GM18861 (cell line): ENCODE measurements at regions not wholly inside any gene's neighbourhood (a gene's known extent, or its start where the extent isn't known, plus 50 kb on each side); places are given as distances from the start of the nearest gene placed in this dataset.

Source experiments
- ATAC-seq: cut with Tn5 transposase; IDR thresholded peaks from one replicate; pipeline ENCODE4 v1.9.1; 2021; ENCODE audit not compliant: unreplicated experiment

- ATAC-seq, result peak; percentile 83
Observed at GRCh38 chr20:11544029-11544678, 373.5 kb upstream of the BTBD3 start.

DNA sequence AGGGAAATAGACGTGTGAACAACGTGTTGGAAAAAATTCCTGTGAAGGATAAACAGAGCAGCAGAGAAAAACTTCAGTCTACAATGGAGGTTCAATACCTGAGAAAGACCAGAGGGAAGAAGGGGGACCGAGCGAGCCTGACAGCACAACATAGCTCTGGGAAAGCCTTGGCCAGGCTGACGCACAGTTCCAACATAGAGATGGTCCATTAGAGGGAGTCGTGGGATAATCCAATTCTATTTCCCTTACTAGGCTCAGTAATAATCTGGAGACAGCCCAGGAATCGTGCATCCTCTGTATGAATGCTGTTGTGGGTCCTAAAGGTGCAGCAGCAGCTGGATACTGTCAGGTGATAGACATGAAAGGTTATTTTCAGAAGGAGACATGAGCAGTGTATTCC, 370.8 kb upstream of the BTBD3 start:
- ATAC-seq, result no peak

GRCh38 chr20:11549172-11550103, 368.3 kb upstream of the BTBD3 start:
- ATAC-seq, result no peak

- no peak for ATAC-seq
Observed at GRCh38 chr20:11550657-11551338, 366.9 kb upstream of the BTBD3 start.

DNA sequence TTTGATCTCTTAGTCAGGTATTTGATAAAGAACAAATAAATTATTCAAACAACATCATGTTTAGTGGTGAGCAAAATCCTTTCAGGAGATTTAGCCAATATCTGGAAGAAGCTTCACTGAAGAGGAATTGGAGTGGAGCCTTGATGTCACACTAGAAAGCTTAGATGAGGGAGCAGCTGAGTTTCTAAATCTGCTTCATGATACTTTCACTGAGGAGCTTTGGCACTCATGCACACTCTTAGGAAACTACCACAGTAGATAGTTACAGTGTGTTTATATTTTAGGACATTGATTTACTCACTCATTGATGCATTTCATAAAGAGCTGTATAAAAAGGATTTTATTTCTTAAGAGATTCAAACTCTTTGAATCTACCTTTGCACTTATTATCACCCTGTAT, 366.2 kb upstream of the BTBD3 start:
- ATAC-seq, result no peak

DNA sequence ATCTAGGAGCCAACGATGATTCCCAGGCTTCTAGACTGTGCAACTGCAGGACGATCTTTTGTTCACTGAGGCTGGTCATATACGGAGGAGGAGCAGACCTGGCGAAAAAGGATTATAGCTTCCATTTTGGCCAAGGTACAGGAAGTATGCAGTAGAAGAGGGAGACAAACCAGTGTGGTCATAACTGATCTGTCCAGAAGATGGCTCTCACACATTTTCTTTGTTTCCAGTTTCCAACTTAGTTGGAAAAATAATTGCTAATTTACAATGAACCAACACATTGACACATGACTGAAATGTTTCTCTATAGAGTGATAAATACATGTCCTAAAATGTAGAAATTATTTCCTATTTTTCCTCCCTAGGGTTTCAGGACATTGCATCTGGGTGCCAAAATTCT, 364.1 kb upstream of the BTBD3 start:
- ATAC-seq, result no peak

DNA sequence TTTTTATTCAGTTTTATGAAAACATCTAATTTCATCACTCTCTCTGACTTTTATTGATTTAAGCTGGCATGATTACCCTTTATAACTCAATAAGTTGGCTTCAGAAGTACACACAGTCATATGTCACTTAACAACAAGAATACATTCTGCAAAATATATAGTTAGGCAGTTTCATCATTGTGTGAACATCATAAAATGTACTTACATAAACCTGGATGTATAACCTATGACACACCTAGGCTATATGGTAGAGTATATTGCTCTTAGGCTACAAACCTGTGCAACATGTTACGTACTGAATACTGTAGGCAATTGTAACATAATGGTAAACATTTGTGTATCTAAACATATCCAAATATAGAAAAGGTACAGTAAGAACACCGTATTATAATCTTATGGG, 362.2 kb upstream of the BTBD3 start:
- ATAC-seq, result no peak

GRCh38 chr20:11556410-11556809, 361.3 kb upstream of the BTBD3 start:
- no peak for ATAC-seq

DNA sequence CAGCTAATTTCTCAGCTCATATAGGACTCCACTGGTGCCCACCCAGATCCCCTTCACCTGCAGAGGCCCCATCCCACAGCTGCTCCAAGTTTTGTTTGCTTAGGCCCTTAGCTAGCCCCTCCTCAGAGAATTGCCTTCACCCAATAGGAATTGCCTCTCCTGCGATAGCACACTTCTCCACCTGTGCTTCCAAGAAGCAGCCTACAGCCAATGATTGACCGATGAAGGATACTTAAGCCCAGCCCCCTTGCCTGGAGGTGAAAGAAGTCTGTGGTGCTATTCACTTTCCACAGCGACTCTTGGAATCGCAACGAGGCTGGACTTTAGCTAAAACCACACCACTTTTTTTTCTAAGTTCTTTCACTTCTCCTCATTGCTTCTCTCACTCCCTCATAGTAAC, 353.2 kb upstream of the BTBD3 start:
- no peak for ATAC-seq

DNA sequence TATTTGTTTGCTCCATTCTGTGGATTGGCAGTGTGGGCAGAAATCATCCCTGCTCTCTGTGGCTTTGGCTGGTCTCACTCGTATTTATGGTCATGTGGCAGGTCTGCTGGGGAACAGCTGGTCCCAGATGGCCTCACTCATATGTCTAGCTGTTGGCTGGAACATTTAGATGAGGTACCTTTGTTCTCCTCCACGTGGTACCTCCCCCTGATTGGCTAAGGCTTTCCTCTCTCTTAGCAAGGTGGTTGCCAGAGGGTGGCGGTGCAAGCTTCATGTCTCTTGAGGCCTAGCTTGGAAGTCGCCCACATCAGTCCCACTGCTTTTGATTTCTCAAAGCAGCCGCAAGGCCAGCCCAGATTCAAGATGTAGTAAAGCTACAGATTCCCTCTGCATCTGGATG, 348.5 kb upstream of the BTBD3 start:
- no peak for ATAC-seq

DNA sequence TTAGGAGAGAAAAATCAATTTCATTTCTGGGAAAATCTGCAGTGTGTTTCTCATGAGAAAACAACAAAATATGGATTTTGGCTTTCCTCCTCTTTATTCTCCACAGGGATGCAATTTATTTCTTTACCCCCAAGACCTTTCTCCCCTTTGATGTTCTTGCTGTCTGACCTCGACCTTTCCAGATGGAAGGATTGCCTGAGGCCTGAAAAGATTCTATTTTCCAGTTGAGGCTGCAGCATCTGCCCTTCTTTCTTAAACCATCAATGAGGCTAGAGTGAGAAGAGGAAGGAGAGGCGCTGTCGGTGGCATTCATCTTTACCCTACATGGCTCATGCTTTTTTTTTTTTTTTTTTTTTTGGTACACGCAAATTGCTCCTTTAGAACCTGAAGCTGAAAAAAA, 344.2 kb upstream of the BTBD3 start:
- ATAC-seq, result no peak

- ATAC-seq, result no peak
Observed at GRCh38 chr20:11581271-11581670, 336.4 kb upstream of the BTBD3 start.

DNA sequence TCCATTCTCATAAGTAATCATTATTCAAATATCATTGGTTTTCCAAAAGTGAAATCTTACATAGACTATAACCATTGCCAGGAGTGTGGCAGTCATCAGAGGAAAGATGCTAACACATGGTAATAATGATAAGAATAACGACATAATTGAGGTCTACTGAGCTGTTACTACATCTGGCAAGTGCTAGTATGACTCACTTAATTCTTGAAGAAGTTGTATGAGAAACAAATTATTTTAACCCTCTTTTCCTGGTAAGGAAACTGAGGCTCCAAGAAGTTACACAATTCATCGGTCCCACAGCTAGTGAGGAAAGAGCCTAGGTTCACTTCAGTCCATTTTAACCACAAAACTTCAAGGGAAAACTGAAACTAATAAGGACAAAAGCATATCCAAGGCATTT, 335.6 kb upstream of the BTBD3 start:
- no peak for ATAC-seq

- ATAC-seq, result no peak
Observed at GRCh38 chr20:11585752-11586352, 331.8 kb upstream of the BTBD3 start.

DNA sequence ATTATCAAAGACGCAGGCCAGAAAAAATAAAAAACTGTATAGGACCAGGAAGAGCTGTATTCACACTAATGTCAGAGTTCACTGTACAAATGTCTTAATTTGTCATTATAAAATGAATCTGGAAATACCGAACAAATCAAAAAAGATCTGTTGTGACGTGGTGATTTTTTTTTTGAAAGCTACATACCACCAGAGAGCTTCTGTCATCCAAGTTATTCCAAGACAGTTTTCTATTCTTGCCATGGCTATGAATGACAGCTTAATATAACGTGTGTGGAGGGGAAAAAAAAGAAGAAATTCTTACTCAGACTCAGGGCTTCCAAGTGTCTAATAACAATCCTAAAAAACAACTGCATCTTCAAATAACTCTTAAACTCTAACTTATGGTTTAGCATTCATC, 328.8 kb upstream of the BTBD3 start:
- ATAC-seq, result no peak

DNA sequence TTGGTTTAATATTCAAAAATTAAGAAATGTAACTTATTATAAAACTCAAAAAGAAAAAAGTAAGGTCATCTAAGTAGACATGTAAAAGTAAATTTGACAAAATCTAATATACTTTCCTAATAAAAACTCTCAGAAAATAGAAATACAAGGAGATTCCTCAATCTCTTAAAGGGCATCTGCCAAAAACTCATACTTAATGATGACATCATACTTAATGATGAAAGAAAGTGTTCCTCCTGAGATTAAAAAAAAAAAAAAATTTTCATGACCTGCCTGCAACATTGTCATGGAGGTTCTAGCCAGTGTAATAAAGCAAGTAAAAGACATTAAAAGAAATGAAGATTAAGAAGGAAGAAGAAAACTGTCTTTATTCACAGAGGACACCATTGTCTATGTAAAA, 325.7 kb upstream of the BTBD3 start:
- ATAC-seq, result no peak

- ATAC-seq, result no peak
Observed at GRCh38 chr20:11604339-11604738, 313.4 kb upstream of the BTBD3 start.

DNA sequence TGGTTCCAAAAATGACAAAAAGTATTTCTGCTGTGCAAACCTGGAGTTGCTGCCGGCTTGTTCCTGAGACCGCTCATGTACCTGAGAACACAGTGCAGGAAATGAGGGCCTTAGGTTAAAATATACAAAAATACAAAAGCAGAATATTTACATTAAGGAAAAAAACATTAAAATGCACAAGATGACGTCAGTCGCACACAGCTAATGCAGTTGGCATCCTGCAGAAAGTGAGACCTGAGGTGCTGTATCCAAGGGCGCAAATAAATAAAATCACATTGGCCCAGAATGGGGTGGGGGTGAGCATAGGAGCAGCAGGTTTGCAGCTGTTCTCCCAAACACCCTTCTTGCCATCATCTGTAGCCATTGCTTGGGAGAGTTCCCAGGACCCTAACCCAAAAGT, 310.6 kb upstream of the BTBD3 start:
- ATAC-seq, result no peak

DNA sequence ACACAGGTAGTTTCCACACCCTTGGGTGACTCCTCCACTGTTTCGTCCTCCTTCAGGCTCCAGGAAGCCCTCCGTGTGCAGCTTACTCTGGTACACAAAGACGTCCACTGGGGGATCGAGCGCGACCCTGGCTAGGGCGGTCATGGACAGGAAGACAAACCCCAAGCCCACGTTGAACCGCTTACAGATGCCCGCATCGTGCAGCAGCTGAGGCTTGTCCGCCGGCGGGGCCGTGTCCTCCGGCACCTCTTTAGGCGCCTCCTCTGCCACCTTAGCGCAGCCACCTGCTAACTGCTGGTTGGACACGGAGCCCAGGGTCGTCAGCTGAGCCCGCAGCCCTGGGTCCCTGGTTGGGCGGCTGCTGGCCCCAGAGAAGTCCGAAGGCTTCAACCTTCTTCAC, 309.0 kb upstream of the BTBD3 start:
- ATAC-seq, result no peak

- no peak for ATAC-seq
Observed at GRCh38 chr20:11624704-11625103, 293.0 kb upstream of the BTBD3 start.

- ATAC-seq, result no peak
Observed at GRCh38 chr20:11626551-11626950, 291.1 kb upstream of the BTBD3 start.

DNA sequence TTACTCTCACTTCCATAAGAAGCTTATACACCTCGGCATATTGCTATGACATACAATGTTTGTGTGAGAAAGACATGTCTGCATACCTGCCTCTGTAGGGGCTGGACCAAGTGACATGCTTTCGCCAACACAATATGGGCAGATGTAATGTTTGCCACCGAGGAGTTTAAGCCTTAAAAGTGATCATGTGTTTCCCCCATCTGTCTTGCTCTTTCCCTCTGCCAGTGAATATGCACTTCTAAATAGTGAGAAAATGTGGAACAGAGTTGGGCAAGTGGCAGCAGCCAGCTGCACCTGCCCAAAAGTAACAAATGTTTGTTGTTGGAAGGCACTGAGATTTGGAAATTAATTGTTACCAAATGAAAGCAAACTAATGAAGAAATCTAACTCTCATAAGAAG, 274.8 kb upstream of the BTBD3 start:
- ATAC-seq, result no peak
